Calu3 (cell line): ENCODE measurements at regions not wholly inside any gene's neighbourhood (a gene's known extent, or its start where the extent isn't known, plus 50 kb on each side); places are given as distances from the start of the nearest gene placed in this dataset.
"Not testable (repeated sequence)": the region's sequence is repeated elsewhere in the genome, so short reads cannot be mapped to it uniquely, and the experiment has no call there.

Source experiments
- BruUV-seq: library from RNA; stranded (reverse); fragments of 400-500 nt; replicated peaks from 2 replicates; lab custom pipeline; 2021; lab: Mats Ljungman, UMichigan
- CTCF ChIA-PET: fragments of 300-600 bp; sonication (Branson Sonifier 250); formaldehyde crosslinking; loops from one replicate; lab custom pipeline; 2022; ENCODE audit warnings: antibody characterized with exemption; lab: Charles Lee
- DNase-seq: peaks from one replicate; pipeline ENCODE4 v3.0.0; 2022
- H3K27ac Mint-ChIP-seq: one replicate; pipeline ENCODE4 v1.8.0; 2022; ENCODE audit warnings: mixed read lengths; ENCODE audit not compliant: unreplicated experiment
- H3K27me3 Mint-ChIP-seq: one replicate; pipeline ENCODE4 v1.8.0; 2022; ENCODE audit warnings: mixed read lengths; ENCODE audit not compliant: unreplicated experiment
- H3K36me3 Mint-ChIP-seq: one replicate; pipeline ENCODE4 v1.8.0; 2022; ENCODE audit warnings: mild to moderate bottlenecking, moderate library complexity, mixed read lengths; ENCODE audit not compliant: insufficient read depth, unreplicated experiment
- H3K4me1 Mint-ChIP-seq: one replicate; pipeline ENCODE4 v1.8.0; 2022; ENCODE audit warnings: mild to moderate bottlenecking, low read depth, mixed read lengths; ENCODE audit not compliant: unreplicated experiment
- H3K4me3 Mint-ChIP-seq: one replicate; pipeline ENCODE4 v1.8.0; 2022; ENCODE audit warnings: mild to moderate bottlenecking, low read depth, moderate library complexity, mixed read lengths; ENCODE audit not compliant: unreplicated experiment
- H3K9me3 Mint-ChIP-seq: one replicate; pipeline ENCODE4 v1.8.0; 2022; ENCODE audit warnings: low read depth, mixed read lengths; ENCODE audit not compliant: unreplicated experiment
- intact Hi-C: fragments of 100-400 bp; cut with micrococcal nuclease; formaldehyde crosslinking; loops from one replicate; pipeline ENCODE4 v1.10.0; 2022; ENCODE audit not compliant: unreplicated experiment
- TF ChIP-seq, protein P1 (sequence below): fragments of 200-600 bp; IDR thresholded peaks from one replicate; pipeline ENCODE4 v1.8.0; 2022; ENCODE audit warnings: antibody characterized with exemption; ENCODE audit not compliant: unreplicated experiment

DNA sequence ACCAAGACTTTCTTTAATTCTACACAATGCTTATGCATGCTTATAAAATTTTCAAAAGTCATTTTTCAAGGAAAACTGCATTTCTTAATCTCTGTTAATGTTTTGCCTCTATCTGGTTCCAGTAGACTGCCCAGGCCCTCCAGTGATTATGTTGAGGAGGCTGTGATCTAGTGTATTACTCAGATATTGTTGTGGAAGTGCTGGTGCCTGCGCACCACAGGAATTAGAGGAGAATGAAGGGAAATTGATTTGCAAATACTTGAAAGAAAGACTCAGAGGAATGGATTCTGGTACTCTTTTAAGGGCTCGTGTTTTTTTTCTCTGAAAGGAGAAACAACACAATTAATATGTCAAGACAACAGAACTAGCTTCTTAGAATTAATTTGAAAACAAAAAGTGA, 1015.1 kb downstream of the RPA4 start:
- peaks cover 7% of the 10 kb centered on the region for H3K4me1 Mint-ChIP-seq
- no peak for DNase-seq
- H3K27me3 Mint-ChIP-seq, result no peaks in the 10 kb centered on the region
- CTCF ChIA-PET, result no interaction called here
- no peak overlapping the region for H3K4me3 Mint-ChIP-seq
- TF ChIP-seq, protein P1, sequence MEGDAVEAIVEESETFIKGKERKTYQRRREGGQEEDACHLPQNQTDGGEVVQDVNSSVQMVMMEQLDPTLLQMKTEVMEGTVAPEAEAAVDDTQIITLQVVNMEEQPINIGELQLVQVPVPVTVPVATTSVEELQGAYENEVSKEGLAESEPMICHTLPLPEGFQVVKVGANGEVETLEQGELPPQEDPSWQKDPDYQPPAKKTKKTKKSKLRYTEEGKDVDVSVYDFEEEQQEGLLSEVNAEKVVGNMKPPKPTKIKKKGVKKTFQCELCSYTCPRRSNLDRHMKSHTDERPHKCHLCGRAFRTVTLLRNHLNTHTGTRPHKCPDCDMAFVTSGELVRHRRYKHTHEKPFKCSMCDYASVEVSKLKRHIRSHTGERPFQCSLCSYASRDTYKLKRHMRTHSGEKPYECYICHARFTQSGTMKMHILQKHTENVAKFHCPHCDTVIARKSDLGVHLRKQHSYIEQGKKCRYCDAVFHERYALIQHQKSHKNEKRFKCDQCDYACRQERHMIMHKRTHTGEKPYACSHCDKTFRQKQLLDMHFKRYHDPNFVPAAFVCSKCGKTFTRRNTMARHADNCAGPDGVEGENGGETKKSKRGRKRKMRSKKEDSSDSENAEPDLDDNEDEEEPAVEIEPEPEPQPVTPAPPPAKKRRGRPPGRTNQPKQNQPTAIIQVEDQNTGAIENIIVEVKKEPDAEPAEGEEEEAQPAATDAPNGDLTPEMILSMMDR, result no peak
- H3K9me3 Mint-ChIP-seq, result peaks cover 3% of the 10 kb centered on the region
- no peaks in the 10 kb centered on the region for H3K36me3 Mint-ChIP-seq
- H3K27ac Mint-ChIP-seq, result peak overlapping the region; percentile 34
- intact Hi-C loops, result no loop called here
- no TSS peak for BruUV-seq

DNA sequence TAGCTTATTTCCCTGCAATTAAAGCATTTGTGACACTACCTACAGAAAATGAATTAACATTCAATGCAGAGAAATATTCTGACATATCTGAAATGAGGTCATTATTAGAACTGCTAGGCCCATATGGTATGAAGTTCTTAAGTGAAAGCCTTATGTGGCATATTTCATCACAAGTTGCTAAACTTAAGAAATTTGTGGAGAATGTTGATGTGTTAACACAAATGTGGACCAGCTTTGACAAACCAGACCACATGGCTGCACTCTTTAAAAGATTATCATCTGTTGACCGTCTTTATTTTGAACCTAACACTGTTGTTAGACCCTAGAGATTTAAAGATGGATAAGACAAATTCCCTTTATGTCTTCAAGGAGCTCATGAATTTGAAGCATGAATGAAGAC, 1024.1 kb downstream of the RPA4 start:
- H3K36me3 Mint-ChIP-seq, result no peaks in the 10 kb centered on the region
- H3K4me3 Mint-ChIP-seq, result no peak overlapping the region
- no TSS peak for BruUV-seq
- no peak overlapping the region for H3K27ac Mint-ChIP-seq
- H3K9me3 Mint-ChIP-seq, result no peaks in the 10 kb centered on the region
- DNase-seq, result no peak
- no peaks in the 10 kb centered on the region for H3K27me3 Mint-ChIP-seq
- CTCF ChIA-PET, result no interaction called here
- H3K4me1 Mint-ChIP-seq, result no peaks in the 10 kb centered on the region
- intact Hi-C loops, result no loop called here
- TF ChIP-seq, protein P1, result no peak

DNA sequence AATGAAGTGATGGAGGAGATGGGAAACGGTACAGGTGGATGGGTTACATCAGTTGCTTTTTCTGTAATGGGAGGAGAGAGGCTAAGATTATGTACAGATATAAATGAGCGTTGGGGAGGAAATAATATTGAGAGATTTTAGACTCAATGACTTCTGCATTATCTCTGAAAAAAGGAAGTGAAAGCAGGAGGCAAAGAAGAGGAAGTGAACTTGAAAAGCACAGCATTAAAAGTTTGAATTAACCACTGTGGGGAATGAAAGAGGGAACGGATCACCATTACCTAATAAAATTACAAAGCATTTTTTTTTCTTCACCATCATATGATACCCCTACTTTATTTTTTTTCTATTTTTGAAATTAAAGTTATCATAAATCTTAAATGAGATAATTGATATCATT, 1025.5 kb downstream of the RPA4 start:
- no peaks in the 10 kb centered on the region for H3K27me3 Mint-ChIP-seq
- intact Hi-C loops, result no loop called here
- H3K27ac Mint-ChIP-seq, result no peak overlapping the region
- TF ChIP-seq, protein P1, result no peak
- no peaks in the 10 kb centered on the region for H3K9me3 Mint-ChIP-seq
- H3K4me3 Mint-ChIP-seq, result no peak overlapping the region
- no peaks in the 10 kb centered on the region for H3K4me1 Mint-ChIP-seq
- no peaks in the 10 kb centered on the region for H3K36me3 Mint-ChIP-seq
- no peak for DNase-seq
- no TSS peak for BruUV-seq
- CTCF ChIA-PET, result no interaction called here

DNA sequence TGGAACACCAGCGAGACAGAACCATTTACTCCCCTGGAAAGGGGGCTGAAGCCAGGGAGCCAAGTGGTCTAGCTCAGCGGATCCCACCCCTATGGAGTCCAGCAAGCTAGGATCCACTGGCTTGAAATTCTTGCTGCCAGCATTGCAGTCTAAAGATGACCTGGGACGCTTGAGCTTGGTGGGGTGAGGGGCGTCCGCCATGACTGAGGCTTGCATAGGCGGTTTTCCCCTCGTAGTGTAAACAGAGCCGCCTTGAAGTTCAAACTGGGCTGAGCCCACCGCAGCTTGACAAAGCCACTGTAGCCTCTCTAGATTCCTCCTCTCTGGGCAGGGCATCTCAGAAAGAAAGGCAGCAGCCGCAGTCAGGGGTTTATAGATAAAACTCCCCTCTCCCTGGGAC, 1031.7 kb downstream of the RPA4 start:
- DNase-seq, intact Hi-C loops, H3K27ac Mint-ChIP-seq, H3K4me3 Mint-ChIP-seq, H3K36me3 Mint-ChIP-seq, BruUV-seq, H3K9me3 Mint-ChIP-seq, H3K4me1 Mint-ChIP-seq: not testable (repeated sequence)
- peaks cover 34% of the 10 kb centered on the region for H3K27me3 Mint-ChIP-seq
- CTCF ChIA-PET, result interaction anchor here (0.8 kb wide), 1 partner anchor 16 kb away, joined by 3 read pairs; no protein-coding TSS in a partner anchor

DNA sequence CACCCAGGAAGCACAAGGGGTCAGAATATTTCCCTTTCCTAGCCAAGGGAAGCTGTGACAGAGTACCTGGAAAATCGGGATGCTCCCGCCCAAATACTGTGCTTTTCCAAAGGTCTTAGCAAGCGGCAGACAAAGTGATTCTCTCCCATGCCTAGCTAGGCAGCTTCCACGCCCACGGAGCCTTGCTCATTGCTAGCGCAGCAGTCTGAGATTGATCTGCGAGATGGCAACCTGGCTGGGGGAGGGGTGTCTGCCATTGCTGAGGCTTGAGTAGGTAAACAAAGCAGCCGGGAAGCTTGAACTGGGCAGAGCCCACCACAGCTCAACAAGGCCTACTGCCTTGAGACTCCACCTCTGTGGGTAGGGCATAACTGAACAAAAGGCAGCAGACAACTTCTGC, 1037.5 kb downstream of the RPA4 start:
- BruUV-seq, H3K4me3 Mint-ChIP-seq, H3K27ac Mint-ChIP-seq, intact Hi-C loops, DNase-seq, H3K4me1 Mint-ChIP-seq, CTCF ChIA-PET, H3K36me3 Mint-ChIP-seq, H3K9me3 Mint-ChIP-seq: not testable (repeated sequence)
- H3K27me3 Mint-ChIP-seq, result peaks cover 56% of the 10 kb centered on the region
